ENCODE measurements at regions not wholly inside any gene's neighbourhood (a gene's known extent, or its start where the extent isn't known, plus 50 kb on each side); places are given as distances from the start of the nearest gene placed in this dataset.
"Not testable (repeated sequence)": the region's sequence is repeated elsewhere in the genome, so short reads cannot be mapped to it uniquely, and the experiment has no call there.

- no peak for DNase-seq (ENCODE audit: low read depth in 1 of 2, low spot score in 1 of 2)
These were observed 115.3 kb downstream of the LTN1 start for GRCh38 chr21:28877318-28877884.

GRCh38 chr21:28875078-28875477, 117.6 kb downstream of the LTN1 start:
- no peak for DNase-seq (ENCODE audit: low read depth in 1 of 2, low spot score in 1 of 2)

DNA sequence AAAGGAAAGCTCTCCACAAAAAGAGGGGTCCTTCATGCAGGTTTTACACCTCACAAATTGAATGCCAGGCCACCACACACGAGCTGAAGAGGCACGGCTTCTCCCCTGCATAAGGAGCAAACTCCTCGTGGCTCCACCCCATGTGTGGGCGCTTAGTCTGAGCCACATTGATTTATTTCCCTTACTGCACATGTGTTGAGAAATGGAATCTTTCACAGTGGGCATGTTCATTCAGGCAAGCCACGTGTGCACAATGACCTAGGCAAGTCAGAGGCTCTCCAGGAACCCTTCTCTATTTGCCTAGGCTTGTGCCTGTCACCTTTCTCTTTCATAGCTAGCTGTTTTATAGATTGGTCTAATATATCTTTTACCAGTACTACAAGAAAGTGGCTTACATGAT, 120.5 kb downstream of the LTN1 start:
- no peak for DNase-seq (ENCODE audit: low read depth in 1 of 2, low spot score in 1 of 2)

DNA sequence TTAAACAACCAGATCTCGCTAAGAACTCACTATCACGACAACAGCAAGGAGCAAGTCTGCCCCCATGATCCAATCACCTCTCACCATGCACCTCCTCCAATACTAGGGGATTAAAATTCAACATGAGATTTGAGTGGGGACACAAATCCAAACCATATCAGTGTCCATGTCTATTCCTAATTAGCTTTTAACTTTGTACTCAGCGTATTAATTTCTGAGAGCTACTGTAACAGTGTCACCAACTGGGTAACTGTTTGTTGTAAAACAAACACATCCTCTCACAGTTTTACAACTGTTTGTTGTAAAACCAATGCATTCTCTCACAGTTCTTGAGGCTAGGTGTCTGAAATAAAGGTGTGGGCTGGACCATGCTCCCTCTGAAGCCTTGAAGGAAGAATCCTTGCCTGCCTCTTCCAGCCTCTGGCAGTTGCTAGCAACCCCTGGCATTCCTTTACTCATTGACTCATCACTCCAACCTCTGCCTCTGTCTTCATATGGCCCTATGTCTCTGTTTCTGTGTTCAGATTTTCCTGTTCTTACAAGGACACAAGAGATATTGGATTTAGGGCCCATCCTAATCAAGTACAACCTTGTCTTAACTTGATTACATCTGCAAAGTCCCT, 121.2 kb downstream of the LTN1 start:
- no peak for DNase-seq (ENCODE audit: low read depth in 1 of 2, low spot score in 1 of 2)

DNA sequence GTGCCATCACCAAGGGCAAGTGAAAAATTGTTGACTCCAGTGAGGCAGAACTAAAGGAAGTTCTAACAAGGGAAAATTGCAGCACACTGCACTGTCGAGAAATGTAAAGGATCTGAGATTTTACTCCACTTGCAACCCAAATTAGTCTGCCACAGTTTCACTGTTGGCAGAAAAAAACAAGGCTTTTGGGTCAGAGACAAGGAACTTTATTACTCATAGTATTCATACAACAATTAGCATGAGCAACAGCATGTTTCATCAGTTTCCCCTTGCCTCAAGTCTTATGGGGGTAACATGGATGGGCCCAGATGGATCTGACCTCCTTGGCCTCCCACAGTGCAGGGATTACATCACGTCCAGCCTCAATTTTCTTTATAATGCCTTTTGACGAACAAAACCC, 125.3 kb downstream of the LTN1 start:
- no peak for DNase-seq (ENCODE audit: low read depth in 1 of 2, low spot score in 1 of 2)

- DNase-seq (ENCODE audit: low read depth in 1 of 2, low spot score in 1 of 2), result no peak
These were observed 127.0 kb downstream of the LTN1 start for GRCh38 chr21:28865488-28866186.

DNA sequence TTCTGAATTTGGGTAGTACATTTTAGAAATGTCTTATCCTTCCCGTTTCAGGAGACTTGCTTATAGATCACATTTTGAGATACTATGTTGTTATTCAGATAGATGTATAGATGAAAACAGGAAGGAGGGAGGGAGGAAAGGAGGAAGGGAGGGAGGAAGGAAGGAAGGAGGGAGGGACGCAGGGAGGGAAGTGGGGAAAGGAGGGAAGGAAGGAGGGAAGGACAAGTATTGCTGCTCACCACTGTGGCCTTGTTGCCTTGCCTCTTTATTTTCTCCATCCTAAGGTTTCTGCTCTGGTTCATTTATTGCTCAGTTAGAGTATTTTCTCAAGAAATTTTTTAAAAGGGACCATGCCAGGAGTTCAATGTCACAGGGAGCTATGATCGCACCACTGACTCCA, 134.3 kb downstream of the LTN1 start:
- DNase-seq (ENCODE audit: low read depth in 1 of 2, low spot score in 1 of 2), result no peak

DNA sequence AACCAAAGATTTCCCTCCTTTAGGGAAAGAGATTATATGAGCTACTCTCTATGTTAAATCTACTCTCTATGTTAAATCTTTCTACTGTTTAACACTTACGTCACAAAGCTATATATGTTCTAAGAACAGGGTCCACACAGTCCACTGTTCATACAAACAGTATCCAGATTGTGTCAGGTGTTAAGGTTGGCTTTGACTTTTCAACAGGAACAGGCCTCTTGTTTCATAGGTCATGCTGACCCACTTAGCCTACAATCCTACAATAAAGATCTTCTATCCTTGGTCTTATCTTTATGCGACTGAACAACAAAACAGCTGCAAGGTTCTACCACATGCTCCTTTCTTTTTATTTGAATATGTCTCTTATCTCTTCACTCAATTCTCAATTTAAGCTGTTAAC, 134.9 kb downstream of the LTN1 start:
- DNase-seq (ENCODE audit: low read depth in 1 of 2, low spot score in 1 of 2), result no peak

- DNase-seq (ENCODE audit: low read depth in 1 of 2, low spot score in 1 of 2), result no peak
These were observed 136.0 kb downstream of the LTN1 start for GRCh38 chr21:28856588-28857250.

- DNase-seq (ENCODE audit: low read depth in 1 of 2, low spot score in 1 of 2), result no peak
These were observed 140.0 kb downstream of the LTN1 start for GRCh38 chr21:28852706-28853105.

GRCh38 chr21:28851645-28852044, 141.0 kb downstream of the LTN1 start:
- no peak for DNase-seq (ENCODE audit: low read depth in 1 of 2, low spot score in 1 of 2)

- not testable (repeated sequence) for DNase-seq (ENCODE audit: low read depth in 1 of 2, low spot score in 1 of 2)
These were observed 153.4 kb downstream of the LTN1 start for GRCh38 chr21:28839237-28839636.

- DNase-seq (ENCODE audit: low read depth in 1 of 2, low spot score in 1 of 2), result not testable (repeated sequence)
These were observed 155.3 kb downstream of the LTN1 start for GRCh38 chr21:28837426-28837825.

GRCh38 chr21:28836588-28836987, 156.1 kb downstream of the LTN1 start:
- not testable (repeated sequence) for DNase-seq (ENCODE audit: low read depth in 1 of 2, low spot score in 1 of 2)

DNA sequence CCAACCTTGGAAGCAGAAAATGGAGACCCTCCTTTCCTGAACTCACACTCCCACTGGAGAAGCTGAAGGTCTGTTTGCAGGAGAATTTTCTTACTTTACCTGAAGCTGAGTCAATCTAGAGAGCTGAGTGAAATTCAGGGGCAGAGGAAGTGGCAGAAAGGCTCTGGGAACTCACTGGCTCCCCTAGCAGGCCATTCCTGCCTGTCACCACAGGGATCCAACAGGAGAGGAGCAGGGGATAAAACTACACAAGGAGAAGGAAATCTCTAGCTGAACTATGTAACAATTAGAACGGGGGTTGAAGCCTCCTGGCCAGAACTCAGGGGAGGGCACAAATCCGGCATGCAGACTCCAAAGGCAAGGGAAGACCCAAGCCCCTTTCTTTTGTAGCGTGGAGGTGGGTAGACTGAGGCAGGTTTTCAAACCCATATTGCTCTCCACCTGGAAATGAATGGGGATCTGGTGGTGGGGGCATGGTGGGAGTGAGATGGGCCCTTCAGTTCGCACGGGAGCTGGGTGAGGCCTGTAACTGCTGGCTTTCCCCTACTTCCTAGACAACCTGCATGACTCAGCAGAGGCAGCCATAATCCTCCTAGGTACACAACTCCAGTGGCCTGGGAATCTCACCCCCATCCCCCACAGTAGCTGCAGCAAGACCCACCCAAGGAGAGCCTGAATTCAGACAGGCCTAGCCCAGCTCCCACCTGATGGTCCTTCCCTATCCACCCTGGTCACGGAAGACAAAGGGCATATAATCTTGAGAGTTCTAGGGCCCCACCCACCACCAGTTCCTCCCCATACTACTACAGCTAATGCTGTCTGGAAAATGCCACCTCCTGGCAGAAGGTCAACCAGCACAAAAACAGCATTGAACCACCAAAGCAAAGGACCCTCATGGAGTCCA, 158.1 kb downstream of the LTN1 start:
- no peak for DNase-seq (ENCODE audit: low read depth in 1 of 2, low spot score in 1 of 2)

DNA sequence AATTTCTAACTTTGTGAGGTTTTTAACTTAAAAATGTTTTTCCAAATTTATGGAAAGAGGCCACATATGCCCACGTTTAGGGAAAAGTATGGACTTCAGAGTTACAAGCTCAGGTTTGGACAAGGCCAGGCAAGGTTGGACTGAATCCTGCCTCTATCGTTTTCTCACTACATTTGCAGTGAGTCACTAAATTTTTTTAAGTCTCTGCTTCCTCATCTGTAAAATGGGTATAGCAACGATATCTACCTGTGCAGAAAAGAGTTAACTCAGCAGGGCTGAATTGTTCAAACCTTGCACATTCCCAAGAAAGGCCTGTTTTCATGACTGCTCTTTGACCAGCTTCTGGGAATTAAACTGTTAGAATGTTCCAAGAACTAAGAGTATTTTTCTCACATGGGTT, 159.1 kb downstream of the LTN1 start:
- no peak for DNase-seq (ENCODE audit: low read depth in 1 of 2, low spot score in 1 of 2)

- DNase-seq (ENCODE audit: low read depth in 1 of 2, low spot score in 1 of 2), result no peak
These were observed 159.5 kb downstream of the LTN1 start for GRCh38 chr21:28833182-28833581.

DNA sequence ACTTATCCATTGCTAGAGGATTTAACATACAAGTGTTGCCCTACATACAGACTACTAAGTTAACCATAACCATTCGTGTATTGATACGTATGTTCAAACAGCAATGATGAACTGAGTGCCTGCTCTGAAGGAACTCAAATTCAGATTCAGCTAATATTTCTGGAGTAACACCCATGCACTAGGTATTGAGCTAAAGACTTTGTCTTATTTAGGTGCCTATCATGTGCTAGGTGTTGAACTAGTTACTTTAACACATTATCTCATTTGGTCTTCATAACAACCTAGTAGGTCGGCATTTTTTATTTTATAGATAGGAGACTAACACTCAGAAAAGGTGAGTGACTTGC, 160.0 kb downstream of the LTN1 start:
- no peak for DNase-seq (ENCODE audit: low read depth in 1 of 2, low spot score in 1 of 2)

- DNase-seq (ENCODE audit: low read depth in 1 of 2, low spot score in 1 of 2), result no peak
These were observed 160.5 kb downstream of the LTN1 start for GRCh38 chr21:28832013-28832714.

GRCh38 chr21:28828981-28829380, 163.7 kb downstream of the LTN1 start:
- no peak for DNase-seq (ENCODE audit: low read depth in 1 of 2, low spot score in 1 of 2)

GRCh38 chr21:28828021-28828420, 164.7 kb downstream of the LTN1 start:
- no peak for DNase-seq (ENCODE audit: low read depth in 1 of 2, low spot score in 1 of 2)
